ENCODE measurements at regions not wholly inside any gene's neighbourhood (a gene's known extent, or its start where the extent isn't known, plus 50 kb on each side); places are given as distances from the start of the nearest gene placed in this dataset.
"Not testable (repeated sequence)": the region's sequence is repeated elsewhere in the genome, so short reads cannot be mapped to it uniquely, and the experiment has no call there.

DNA sequence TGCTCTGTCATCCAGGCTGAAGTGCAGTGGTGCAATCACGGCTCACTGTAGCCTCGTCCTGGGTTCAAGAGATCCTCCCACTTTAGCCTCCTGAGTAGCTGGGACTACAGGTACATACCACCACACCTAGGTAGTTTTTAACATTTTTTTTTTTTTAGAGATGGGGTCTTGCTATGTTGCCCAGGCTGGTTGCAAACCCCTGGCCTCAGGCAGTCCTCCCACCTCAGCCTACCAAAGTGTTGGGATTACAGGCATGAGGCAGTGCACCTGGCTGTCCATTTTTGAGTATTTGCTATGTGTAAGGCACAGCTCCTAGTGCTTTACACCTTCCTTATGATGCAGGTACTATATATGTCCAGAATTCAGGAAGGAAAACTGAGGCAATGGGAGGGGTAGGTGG lies 138.8 kb upstream of the ZNF536 start:
- DNase-seq (ENCODE audit: low read depth in 3 of 3) = no peak

- no peak for DNase-seq (ENCODE audit: low read depth in 3 of 3)
These were observed 136.2 kb upstream of the ZNF536 start for GRCh38 chr19:30235946-30236345.

DNA sequence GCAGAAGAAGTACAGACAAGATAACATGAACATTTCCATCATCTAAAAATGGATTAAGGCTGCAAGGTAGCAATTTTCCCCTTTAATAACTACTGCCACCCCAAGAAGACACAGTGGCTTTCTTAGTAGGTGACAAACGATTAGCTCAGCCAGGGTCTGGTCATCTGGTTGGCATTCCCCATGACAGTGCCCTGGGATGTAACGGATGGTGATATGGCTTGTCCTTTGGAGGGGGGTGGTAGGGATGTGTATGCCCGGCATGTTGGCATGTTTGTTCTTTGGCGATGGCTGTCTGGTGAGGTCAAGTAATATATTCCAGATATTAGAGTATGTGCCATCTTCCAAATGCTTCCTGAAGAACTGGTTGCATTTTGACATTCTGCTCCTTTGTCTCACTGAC lies 135.6 kb upstream of the ZNF536 start:
- DNase-seq (ENCODE audit: low read depth in 3 of 3) = no peak

GRCh38 chr19:30237140-30237539 lies 135.0 kb upstream of the ZNF536 start:
- no peak for DNase-seq (ENCODE audit: low read depth in 3 of 3)

GRCh38 chr19:30240904-30241695 lies 131.1 kb upstream of the ZNF536 start:
- no peak for DNase-seq (ENCODE audit: low read depth in 3 of 3)

DNA sequence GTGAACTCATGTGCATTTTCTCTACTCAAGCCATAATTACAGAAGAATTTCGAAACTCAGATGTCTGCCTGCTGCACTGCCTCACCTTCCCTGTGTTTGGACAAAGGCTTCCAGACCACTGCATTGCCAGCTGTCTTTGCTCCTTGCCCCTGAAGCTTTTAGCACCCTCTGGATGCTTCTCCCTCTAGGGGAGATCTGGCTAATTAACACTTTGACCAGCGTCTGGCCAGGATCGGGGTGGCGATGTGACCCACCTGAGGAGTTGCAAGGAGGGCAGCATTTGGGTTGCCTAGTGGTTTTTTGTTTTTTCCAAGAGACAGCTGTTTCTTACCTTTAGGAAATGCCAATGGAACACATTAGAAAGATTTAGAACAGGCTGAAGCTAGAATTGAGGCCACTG lies 127.7 kb upstream of the ZNF536 start:
- DNase-seq (ENCODE audit: low read depth in 3 of 3) = no peak

DNA sequence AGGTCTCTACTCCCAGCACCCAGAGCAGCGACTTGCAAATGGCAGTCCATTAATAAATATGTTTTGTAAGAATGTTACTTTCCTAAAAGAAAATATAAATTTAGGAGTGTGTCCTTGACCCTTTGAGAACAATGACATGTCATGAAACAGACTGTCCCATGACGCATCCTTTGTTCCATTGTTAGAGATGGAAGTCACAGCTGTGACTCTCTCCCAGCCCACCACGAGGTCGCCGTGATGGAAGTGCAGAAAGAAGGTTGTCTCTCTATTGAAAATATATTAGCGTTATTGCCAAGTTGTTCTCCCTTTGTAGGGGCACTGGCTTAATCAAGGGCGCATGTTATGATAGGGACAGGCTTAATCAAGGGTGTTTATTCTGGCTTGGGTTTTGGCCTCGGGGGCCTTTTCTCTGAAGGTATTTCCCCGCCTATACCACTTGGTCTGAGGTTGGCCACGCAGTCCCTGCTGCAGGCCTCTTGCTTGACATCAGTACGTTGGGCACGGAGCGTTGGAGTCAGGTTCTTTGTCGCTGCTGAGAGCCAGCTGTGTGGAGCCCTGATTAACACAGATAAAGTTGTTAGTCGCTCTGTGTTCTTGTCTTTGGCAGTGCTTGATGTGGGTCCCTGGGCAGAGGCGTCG lies 126.7 kb upstream of the ZNF536 start:
- DNase-seq (ENCODE audit: low read depth in 3 of 3) = no peak

DNA sequence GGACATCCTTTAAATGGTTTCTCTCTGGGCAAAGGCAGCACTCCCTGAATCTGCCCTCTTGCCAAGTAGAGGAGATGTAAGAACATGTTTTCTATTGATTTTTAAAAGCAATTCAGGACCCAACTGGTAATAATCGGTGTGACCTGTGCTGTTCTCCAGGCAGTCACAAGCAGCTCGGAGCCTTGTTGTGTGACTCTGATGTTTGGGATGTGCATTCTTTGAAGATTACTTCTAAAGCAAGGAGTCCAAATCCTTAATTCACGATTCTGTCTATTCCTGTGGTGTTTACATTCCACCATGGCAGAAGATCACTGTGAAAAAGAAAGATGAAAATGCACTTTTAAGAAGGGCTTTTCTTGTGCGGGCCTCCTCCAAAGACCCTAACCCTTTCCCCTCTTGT lies 122.3 kb upstream of the ZNF536 start:
- no peak for DNase-seq (ENCODE audit: low read depth in 3 of 3)

DNA sequence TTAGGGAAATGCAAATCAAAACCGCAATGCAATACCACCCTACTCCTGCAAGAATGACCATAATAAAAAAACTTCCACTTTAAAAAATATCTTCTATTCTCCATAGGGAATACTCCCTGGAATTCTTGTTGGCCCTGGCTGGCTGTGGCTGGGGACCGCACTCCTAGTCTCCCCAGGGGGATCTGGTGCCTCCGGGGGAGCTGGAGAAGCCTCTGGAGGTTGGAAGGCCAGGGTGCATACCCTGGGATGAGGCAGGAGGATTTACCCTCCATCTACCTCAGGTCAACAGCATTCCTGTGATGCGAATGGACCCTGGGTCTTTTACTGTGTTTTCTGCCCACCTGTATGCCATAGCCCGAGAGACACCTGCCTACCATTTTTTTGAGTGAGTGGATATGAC lies 120.0 kb upstream of the ZNF536 start:
- DNase-seq (ENCODE audit: low read depth in 3 of 3) = no peak

DNA sequence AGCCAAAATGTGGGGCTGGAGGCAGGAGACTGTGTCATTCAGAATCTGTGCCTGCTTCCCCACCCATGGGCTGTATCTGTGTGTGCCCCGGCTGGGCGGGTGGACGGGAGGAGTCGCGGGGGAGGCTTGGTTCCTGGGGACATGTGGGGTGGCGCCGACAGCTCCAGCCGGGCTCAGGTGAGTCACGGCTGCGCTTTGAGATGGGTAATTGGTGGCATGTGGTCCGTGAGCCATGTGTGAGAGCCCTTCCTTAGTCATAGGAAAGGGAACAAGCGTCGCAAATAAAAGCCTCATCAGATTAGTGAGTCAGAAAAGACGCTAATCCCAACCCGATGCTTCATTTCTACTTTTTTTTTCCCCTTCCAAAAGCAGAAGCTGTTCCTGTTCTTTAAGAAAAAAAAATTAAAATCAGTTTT lies 118.6 kb upstream of the ZNF536 start:
- no peak for DNase-seq (ENCODE audit: low read depth in 3 of 3)

GRCh38 chr19:30254158-30254557 lies 118.0 kb upstream of the ZNF536 start:
- no peak for DNase-seq (ENCODE audit: low read depth in 3 of 3)

GRCh38 chr19:30254789-30255188 lies 117.4 kb upstream of the ZNF536 start:
- DNase-seq (ENCODE audit: low read depth in 3 of 3) = no peak

GRCh38 chr19:30255791-30256495 lies 116.2 kb upstream of the ZNF536 start:
- no peak for DNase-seq (ENCODE audit: low read depth in 3 of 3)

GRCh38 chr19:30256496-30256850 lies 115.7 kb upstream of the ZNF536 start:
- DNase-seq (ENCODE audit: low read depth in 3 of 3) = no peak

GRCh38 chr19:30263830-30264381 lies 108.3 kb upstream of the ZNF536 start:
- DNase-seq (ENCODE audit: low read depth in 3 of 3) = no peak

DNA sequence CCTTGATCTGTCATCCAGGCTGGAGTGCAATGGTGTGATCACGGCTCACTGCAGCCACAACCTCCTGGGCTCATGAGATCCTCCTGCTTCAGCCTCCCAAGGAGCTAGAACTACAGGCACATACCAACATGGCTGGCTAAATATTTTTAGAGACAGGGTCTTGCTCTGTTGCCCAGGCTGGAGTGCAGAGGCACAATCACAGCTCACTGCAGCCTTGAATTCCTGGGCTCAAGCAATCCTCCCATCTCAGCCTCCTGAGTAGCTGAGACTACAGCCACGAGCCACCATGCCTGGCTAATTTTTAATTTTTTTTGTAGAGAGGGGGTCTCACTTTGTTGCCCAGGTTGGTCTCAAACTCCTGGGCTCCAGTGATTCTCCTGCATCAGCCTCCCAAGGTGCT lies 106.3 kb upstream of the ZNF536 start:
- DNase-seq (ENCODE audit: low read depth in 3 of 3) = not testable (repeated sequence)

DNA sequence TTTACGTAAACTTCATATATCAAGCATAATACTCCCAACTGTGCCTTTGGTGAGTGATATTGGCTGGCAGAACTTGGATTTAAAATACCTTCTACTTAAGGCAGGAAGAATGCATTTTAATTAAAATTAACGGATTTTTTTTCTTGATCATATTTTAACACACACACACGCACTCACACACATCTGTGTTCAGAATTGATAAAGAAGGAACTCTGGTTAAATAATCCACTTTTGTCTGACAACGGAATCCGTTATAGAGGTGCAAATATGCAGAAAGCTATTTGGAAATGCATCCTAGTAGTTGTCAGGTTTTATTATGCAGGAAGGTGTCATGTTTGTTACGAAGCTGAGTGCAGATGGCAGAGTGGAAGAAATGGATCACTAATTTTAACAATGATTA lies 105.5 kb upstream of the ZNF536 start:
- no peak for DNase-seq (ENCODE audit: low read depth in 3 of 3)

DNA sequence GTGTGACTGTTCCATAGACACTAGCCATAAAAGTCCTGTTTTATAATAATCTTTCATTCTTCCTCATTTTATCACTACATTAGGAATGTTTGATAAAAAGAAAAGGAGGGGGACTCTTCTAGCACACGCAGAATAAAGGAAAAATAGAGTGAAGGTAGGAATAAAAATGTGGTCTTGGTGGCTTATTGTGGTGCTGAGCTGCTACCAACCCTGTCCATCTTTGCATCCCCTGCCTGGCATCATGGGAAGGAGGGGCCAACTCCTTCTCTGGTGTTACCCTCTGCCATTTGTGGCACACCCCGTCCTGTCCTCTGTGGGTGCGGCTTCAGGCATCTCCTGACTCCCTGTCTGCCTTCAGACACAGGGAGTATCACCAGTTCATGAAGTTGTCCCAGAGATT lies 104.9 kb upstream of the ZNF536 start:
- DNase-seq (ENCODE audit: low read depth in 3 of 3) = no peak

GRCh38 chr19:30268601-30269000 lies 103.6 kb upstream of the ZNF536 start:
- no peak for DNase-seq (ENCODE audit: low read depth in 3 of 3)

DNA sequence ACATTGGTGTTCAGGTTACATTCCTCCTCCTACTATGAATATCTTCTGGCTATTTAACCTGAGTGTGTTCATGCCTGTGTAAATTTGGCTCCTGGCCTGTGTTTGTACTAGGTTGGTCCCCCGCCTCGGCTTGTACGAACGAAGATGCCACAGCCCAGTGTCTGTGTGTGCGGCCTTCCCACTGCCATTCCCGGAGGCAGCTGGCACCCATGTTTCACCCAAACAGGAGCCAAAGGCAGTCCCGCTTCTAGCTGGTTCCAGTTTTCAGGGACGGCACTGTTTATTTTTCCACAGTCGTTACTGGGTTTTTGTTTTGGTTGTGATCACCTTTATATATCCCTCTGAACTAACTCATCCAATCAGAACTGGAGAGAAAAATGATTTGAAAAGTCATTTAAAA lies 102.5 kb upstream of the ZNF536 start:
- DNase-seq (ENCODE audit: low read depth in 3 of 3) = no peak

DNA sequence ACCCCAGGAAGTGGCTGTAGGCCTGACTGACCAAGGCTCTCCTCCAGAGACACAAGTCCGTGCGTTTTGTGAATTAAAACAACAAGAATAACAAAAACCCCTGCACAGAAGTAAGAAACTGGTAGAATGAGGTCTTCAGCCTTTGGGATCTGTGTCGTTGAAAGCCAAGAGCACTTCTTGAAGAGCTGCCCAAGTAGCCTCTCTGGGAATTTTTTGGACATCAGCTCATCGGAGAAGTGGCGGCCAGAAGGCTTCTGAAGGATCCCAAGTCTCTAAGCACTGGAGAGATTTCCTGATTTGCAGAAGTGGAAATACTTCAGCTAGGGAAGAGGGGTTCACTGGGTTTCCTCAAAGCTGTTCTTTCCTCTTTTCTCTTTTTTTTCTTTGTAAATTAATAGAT lies 100.4 kb upstream of the ZNF536 start:
- no peak for DNase-seq (ENCODE audit: low read depth in 3 of 3)

- no peak for DNase-seq (ENCODE audit: low read depth in 3 of 3)
These were observed 99.6 kb upstream of the ZNF536 start for GRCh38 chr19:30272554-30272953.

DNA sequence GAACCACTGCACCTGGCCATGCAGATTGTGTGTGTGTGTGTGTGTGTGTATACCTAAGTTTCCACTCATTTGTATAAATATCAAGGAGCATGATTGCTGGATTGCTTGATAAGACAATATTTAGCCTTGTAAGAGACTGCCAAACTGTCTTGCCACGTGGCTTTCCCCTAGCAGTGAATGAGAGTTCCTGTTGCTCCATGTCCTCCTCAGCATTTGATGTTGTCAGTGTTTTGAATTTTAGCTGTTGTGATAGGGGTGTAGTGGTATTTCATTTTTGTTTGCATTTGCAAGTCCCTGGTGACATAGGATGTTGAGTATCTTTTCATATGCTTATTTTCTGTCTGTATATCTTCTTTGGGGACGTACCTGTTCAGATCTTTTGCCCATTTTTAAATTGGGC lies 99.0 kb upstream of the ZNF536 start:
- no peak for DNase-seq (ENCODE audit: low read depth in 3 of 3)

Data from stimulated activated CD4-positive, alpha-beta T cell treated with anti-CD3 and anti-CD28 coated beads, TNF-alpha, amount 100 ng/mL, for 48 hours (primary cell).